AG09309 (cell line): ENCODE measurements at regions not wholly inside any gene's neighbourhood (a gene's known extent, or its start where the extent isn't known, plus 50 kb on each side); places are given as distances from the start of the nearest gene placed in this dataset.
"Not testable (repeated sequence)": the region's sequence is repeated elsewhere in the genome, so short reads cannot be mapped to it uniquely, and the experiment has no call there.

Experiments used
- DNase-seq: peaks from one replicate; pipeline ENCODE4 v3.0.0-alpha.2; 2010; ENCODE audit warnings: low read depth
- H3K4me3 ChIP-seq: 2 replicates; pipeline ENCODE4 v1.5.1; 2011; ENCODE audit warnings: mild to moderate bottlenecking, low read depth, low read length, moderate library complexity; ENCODE audit not compliant: control insufficient read depth
- CTCF ChIP-seq: IDR thresholded peaks from 2 replicates; pipeline ENCODE4 v1.5.1; 2011; ENCODE audit warnings: mild to moderate bottlenecking, low read depth, low read length, inconsistent platforms; ENCODE audit not compliant: insufficient read depth, control insufficient read depth; ENCODE audit errors: missing control alignments

- DNase-seq = no peak
- no peak for TF ChIP-seq CTCF
- H3K4me3 ChIP-seq = no peak overlapping the region
Measured at GRCh38 chr5:97267767-97268166, 84.7 kb upstream of the RIOK2 start.

GRCh38 chr5:97276474-97277120 is 93.5 kb upstream of the RIOK2 start:
- no peak for TF ChIP-seq CTCF
- no peak overlapping the region for H3K4me3 ChIP-seq
- DNase-seq = no peak

GRCh38 chr5:97281257-97281656 is 98.2 kb upstream of the RIOK2 start:
- no peak for TF ChIP-seq CTCF
- no peak overlapping the region for H3K4me3 ChIP-seq
- DNase-seq = no peak

- no peak overlapping the region for H3K4me3 ChIP-seq
- TF ChIP-seq CTCF = no peak
- DNase-seq = no peak
Measured at GRCh38 chr5:97297063-97297703, 114.1 kb upstream of the RIOK2 start.

GRCh38 chr5:97297704-97298091 is 114.7 kb upstream of the RIOK2 start:
- no peak for TF ChIP-seq CTCF
- DNase-seq = no peak
- H3K4me3 ChIP-seq = no peak overlapping the region

- not testable (repeated sequence) for DNase-seq
Measured at GRCh38 chr5:97301181-97301580, 118.1 kb upstream of the RIOK2 start.

GRCh38 chr5:97338729-97339128 is 155.7 kb upstream of the RIOK2 start:
- TF ChIP-seq CTCF = no peak
- H3K4me3 ChIP-seq = no peak overlapping the region
- no peak for DNase-seq

More at GRCh38 chr5:97301181-97301580, 118.1 kb upstream of the RIOK2 start:
- not testable (repeated sequence) for H3K4me3 ChIP-seq
